Sigmoid colon (tissue), 4 donors: ENCODE measurements at regions not wholly inside any gene's neighbourhood (a gene's known extent, or its start where the extent isn't known, plus 50 kb on each side); places are given as distances from the start of the nearest gene placed in this dataset.

Experiments
- EP300 ChIP-seq, 4 donors: sonication (generic); formaldehyde crosslinking; IDR thresholded peaks; one replicate each; pipeline ENCODE4 v1.6.1; 2017; ENCODE audit warnings: antibody characterized with exemption in 4 of 4
- POLR2A ChIP-seq, 2 donors: fragments of 450-650 bp; IDR thresholded peaks; one replicate each; pipeline ENCODE4 v1.6.1; 2016; ENCODE audit warnings: antibody characterized with exemption in 2 of 2, mild to moderate bottlenecking in 2 of 2, moderate library complexity in 2 of 2
- TF ChIP-seq, protein P1 (sequence below), 4 experiments: fragments of 450-650 bp in 3 of 4; fragments of 200-600 bp in 1 of 4; IDR thresholded peaks; one replicate each; pipeline ENCODE4 v1.5.1; 2016 to 2019; ENCODE audit warnings: antibody characterized with exemption in 4 of 4, mild to moderate bottlenecking in 3 of 4, moderate library complexity in 2 of 4

DNA sequence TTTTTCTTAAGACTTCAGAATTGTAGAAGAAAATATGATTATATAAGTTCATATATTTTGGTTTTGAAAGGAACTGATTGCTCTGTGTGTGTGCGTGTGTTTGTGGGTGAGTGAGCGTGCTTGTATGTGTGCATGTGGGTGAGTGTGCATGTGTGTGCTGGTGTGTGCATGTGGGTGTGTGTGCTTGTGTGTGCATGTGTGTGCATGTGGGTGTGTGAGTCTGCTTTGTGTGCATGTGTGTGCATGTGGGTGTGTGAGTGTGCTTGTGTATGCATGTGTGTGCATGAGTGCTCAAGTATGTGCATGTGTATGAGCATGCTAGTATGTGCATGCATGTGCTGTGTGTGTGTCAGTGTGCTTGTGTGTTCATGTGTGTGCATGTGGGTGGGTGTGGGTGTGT, 238.5 kb downstream of the CDC5L start:
- TF ChIP-seq, protein P1, sequence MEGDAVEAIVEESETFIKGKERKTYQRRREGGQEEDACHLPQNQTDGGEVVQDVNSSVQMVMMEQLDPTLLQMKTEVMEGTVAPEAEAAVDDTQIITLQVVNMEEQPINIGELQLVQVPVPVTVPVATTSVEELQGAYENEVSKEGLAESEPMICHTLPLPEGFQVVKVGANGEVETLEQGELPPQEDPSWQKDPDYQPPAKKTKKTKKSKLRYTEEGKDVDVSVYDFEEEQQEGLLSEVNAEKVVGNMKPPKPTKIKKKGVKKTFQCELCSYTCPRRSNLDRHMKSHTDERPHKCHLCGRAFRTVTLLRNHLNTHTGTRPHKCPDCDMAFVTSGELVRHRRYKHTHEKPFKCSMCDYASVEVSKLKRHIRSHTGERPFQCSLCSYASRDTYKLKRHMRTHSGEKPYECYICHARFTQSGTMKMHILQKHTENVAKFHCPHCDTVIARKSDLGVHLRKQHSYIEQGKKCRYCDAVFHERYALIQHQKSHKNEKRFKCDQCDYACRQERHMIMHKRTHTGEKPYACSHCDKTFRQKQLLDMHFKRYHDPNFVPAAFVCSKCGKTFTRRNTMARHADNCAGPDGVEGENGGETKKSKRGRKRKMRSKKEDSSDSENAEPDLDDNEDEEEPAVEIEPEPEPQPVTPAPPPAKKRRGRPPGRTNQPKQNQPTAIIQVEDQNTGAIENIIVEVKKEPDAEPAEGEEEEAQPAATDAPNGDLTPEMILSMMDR (IDR thresholded peaks at IDR 0.05), result no peak
- no peak for TF ChIP-seq POLR2A (IDR thresholded peaks at IDR 0.05)
- no peak for TF ChIP-seq EP300 (IDR thresholded peaks at IDR 0.05)
